ENCODE measurements at regions not wholly inside any gene's neighbourhood (a gene's known extent, or its start where the extent isn't known, plus 50 kb on each side); places are given as distances from the start of the nearest gene placed in this dataset.

GRCh38 chr17:70329721-70330120 lies 160.4 kb downstream of the KCNJ2 start:
- no peak for TF ChIP-seq CTCF (IDR thresholded peaks at IDR 0.05)
- no peak for TF ChIP-seq REST (IDR thresholded peaks at IDR 0.05; ENCODE audit: insufficient read depth in 1 of 2, low read depth in 2 of 2, low read length in 1 of 2)

Measured in Panc1 (cell line).